Esophagus (tissue), 2 donors: ENCODE measurements at regions not wholly inside any gene's neighbourhood (a gene's known extent, or its start where the extent isn't known, plus 50 kb on each side); places are given as distances from the start of the nearest gene placed in this dataset.

ENCODE experiments used
- H3K27ac ChIP-seq, 2 donors: one replicate each; pipeline ENCODE4 v1.5.1; 2013; ENCODE audit warnings: low read depth in 2 of 2, mild to moderate bottlenecking in 2 of 2, inconsistent platforms in 1 of 2, low read length in 1 of 2, moderate library complexity in 1 of 2
- H3K27me3 ChIP-seq, 2 donors: one replicate each; pipeline ENCODE4 v1.6.1; 2013; ENCODE audit warnings: low read length in 2 of 2, control low read depth in 1 of 2, mild to moderate bottlenecking in 1 of 2; ENCODE audit not compliant: insufficient read depth in 2 of 2, control insufficient read depth in 1 of 2
- H3K36me3 ChIP-seq, 2 donors: one replicate each; pipeline ENCODE4 v1.6.1; 2013; ENCODE audit warnings: low read length in 1 of 2; ENCODE audit not compliant: control insufficient read depth in 2 of 2, insufficient read depth in 2 of 2
- H3K4me1 ChIP-seq, 2 donors: one replicate each; pipeline ENCODE4 v1.6.1; 2013; ENCODE audit warnings: low read length in 1 of 2; ENCODE audit not compliant: control insufficient read depth in 2 of 2, insufficient read depth in 2 of 2
- H3K4me3 ChIP-seq, 2 donors: one replicate each; pipeline ENCODE4 v1.5.1; 2013; ENCODE audit warnings: low read length in 2 of 2, mild to moderate bottlenecking in 2 of 2, low read depth in 1 of 2, moderate library complexity in 1 of 2
- H3K9me3 ChIP-seq, 2 donors: one replicate each; pipeline ENCODE4 v1.6.1; 2013; ENCODE audit warnings: mild to moderate bottlenecking in 2 of 2, low read depth in 1 of 2, low read length in 1 of 2, moderate library complexity in 1 of 2; ENCODE audit not compliant: control insufficient read depth in 2 of 2, insufficient read depth in 1 of 2
- WGBS, 2 donors: extraction: QIAGEN DNeasy Blood & Tissue Kit; methylation state at CpG; one replicate each; pipeline ENCODE4 v1.1.7; 2013; 5-methylcytosine and 5-hydroxymethylcytosine counted together
- donor health status: healthy with polysubstance abuse.
- donor health status: Bipolar disorder and iron deficiency.

DNA sequence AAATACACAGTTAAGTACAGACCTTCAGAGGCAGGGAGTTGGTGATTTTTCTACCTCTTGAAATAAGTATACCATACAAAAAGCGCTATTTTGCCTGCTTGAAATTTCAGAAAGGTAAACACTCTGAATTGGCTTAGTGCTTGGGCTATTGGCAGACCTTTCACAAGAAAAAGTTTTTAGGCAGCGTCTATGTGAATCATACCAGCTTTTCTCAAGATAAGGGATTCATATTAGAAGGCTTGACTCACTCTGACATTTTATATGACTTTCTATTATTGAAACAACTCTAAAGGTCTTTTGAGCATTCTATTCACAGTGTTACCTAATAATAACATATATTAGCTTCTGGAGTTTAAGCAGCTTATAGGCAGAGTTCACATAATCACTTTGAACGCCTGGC lies 286.4 kb upstream of the FAT1 start:
- no peak overlapping the region for H3K4me3 ChIP-seq

DNA sequence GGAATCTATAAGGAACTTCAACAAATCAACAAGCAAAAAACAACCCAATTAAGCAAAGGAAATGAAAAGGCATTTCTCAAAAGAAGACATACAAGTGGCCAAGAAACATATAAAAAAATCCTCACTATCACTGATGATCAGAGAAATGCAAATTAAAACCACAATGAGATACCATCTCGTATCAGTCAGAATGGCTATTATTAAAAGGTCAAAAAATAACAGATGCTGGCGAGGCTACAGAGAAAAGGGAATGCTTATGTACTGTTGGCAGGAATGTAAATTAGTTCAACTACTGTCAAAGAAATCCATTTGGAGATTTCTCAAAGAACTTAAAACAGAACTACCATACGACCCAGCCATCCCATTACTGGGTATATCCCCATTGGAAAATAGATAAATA lies 292.4 kb upstream of the FAT1 start:
- H3K4me1 ChIP-seq: no peaks in the 10 kb centered on the region
- no peak overlapping the region for H3K27ac ChIP-seq
- H3K36me3 ChIP-seq: no peaks in the 10 kb centered on the region
- no peaks in the 10 kb centered on the region for H3K9me3 ChIP-seq
- no peak overlapping the region for H3K4me3 ChIP-seq
- H3K27me3 ChIP-seq: no peaks in the 10 kb centered on the region
- 78 to 82% methylated on average over 3 of the region's 3 CpGs for WGBS, 2 donors

More for the DNA sequence above, 286.4 kb upstream of the FAT1 start:
- 47 to 60% methylated on average over 3 of the region's 3 CpGs for WGBS, 2 donors
- H3K36me3 ChIP-seq: no peaks in the 10 kb centered on the region
- no peak overlapping the region for H3K27ac ChIP-seq
- H3K4me1 ChIP-seq: no peaks in the 10 kb centered on the region
- no peaks in the 10 kb centered on the region for H3K9me3 ChIP-seq
- H3K27me3 ChIP-seq: no peaks in the 10 kb centered on the region

DNA sequence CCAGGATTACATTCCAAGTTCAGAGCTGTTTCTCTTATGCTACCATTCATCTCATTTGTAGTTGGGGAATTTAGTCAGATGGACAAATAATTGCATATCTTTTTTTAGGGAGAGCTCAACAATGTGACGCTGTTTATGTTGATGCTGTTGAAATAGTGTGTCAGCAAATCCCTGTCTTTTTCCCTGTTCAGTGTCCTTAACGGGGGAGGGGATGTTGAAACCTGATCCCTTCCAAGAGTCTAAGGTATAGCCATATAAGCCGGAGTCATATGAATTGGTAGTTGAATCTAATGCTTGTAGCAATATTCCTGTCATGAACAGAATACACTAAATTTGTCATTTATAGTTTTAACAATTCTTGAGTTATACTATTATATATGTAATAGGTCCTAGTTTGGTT lies 293.5 kb upstream of the FAT1 start:
- Histone ChIP-seq H3K9me3 (no peaks in the 10 kb centered on the region), H3K4me1 (no peaks in the 10 kb centered on the region), H3K27ac (no peak overlapping the region), H3K27me3 (no peaks in the 10 kb centered on the region), H3K4me3 (no peak overlapping the region), H3K36me3 (no peaks in the 10 kb centered on the region)
- 58 to 63% methylated on average over 3 of the region's 3 CpGs for WGBS, 2 donors

DNA sequence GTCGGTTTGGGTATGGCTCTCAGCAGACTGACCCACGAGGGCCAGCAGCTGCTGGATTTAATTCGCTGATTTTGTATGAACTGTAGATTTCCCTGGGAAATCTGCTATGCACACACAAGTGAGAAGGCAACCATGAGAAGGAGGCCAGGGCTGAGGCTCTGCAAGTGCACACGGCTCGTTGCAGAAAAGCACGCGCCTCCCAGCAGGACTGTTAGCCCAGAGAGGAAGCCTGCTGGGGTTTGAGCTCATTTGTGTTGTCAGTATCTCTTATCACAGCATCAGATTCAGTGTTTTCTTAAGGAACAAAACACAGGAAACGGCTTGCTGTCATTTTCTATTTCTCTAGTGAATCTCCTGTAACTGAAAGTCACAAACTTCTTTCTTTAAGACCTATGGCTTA lies 296.2 kb upstream of the FAT1 start:
- Histone ChIP-seq H3K4me3 (no peak overlapping the region), H3K27ac (no peak overlapping the region), H3K36me3 (no peaks in the 10 kb centered on the region), H3K4me1 (no peaks in the 10 kb centered on the region), H3K9me3 (no peaks in the 10 kb centered on the region), H3K27me3 (no peaks in the 10 kb centered on the region)
- WGBS, 2 donors: 81 to 84% methylated on average over 8 of the region's 8 CpGs

DNA sequence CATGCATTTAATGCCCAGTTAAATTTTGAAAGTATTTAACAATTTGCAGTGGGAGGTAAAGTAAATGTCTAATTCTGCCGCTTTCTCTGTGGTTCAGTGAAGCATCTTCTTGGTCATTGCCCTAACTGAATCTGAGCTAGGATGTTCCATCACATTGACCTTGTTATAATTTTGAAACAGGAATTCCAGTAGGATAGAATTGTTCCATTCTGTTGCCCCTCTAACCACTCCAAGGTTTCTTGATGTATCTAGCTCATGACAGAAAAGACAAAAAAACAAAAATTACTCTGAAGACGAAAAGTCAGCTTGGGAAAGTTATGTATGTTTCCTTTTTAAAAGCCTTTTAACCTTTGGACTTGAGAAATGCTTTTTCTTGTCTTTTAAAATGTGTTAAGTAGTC lies 297.0 kb upstream of the FAT1 start:
- no peaks in the 10 kb centered on the region for H3K9me3 ChIP-seq
- H3K4me3 ChIP-seq: no peak overlapping the region
- no peaks in the 10 kb centered on the region for H3K36me3 ChIP-seq
- H3K27ac ChIP-seq: no peak overlapping the region
- H3K4me1 ChIP-seq: no peaks in the 10 kb centered on the region
- 93 to 95% methylated on average over 2 of the region's 2 CpGs for WGBS, 2 donors
- no peaks in the 10 kb centered on the region for H3K27me3 ChIP-seq

DNA sequence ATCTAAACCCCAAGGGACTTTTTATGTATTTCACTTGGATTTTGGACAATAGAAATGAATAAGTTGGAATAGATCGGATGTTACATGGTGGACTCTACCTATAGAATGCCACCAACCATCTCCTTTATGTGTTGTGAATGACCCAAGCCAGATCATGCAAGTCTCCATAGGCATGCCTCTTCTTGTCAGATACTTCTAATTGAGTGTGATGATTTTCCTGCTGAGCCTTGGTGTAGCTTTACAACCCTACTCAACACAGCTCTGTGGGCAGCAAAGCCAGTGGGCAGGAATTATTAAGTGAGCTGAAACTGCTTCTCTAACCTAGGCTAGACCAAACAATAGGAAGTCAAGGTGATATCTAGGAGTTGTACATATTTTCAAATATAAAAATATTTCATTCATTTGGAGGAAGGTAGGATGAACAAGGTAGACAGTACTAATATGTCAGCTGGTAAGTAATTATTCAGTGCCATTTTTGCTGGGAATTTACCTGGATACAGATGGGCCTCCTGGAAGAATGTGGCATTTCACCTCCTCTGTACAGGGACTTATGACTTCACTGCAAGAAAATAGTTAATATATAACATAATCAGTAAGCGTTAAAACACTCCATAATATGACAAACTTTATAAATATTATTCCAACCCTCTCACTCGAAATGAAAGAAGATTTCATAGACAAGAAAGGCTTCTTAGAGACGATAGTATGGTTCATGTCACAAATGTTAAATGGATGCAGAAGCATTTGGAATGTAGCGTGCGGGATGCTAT lies 298.0 kb upstream of the FAT1 start:
- Histone ChIP-seq H3K36me3 (no peaks in the 10 kb centered on the region), H3K27ac (no peak overlapping the region), H3K4me3 (no peak overlapping the region), H3K9me3 (no peaks in the 10 kb centered on the region), H3K4me1 (no peaks in the 10 kb centered on the region), H3K27me3 (no peaks in the 10 kb centered on the region)
- WGBS, 2 donors: 84 to 85% methylated on average over 6 of the region's 6 CpGs

DNA sequence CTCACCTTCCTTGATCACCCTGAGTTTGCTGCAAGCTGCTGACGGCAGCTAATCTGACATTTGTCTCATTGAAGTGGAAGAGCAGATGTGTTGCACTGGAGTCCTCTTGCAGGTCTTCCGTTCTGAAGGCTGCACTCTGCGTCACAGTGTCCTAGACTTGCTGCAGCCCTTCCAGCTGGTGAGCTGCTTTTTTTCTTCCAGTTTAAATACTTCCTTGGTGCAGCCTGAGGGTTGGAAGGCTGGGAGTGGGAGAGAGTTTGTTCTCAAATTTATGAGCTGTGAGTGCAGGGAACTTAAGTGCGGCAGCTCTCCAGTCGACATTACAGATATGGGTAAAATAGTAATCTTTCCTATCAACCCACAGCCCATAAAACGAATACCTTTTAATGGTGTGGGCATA lies 303.6 kb upstream of the FAT1 start:
- Histone ChIP-seq H3K9me3 (no peaks in the 10 kb centered on the region), H3K36me3 (no peaks in the 10 kb centered on the region), H3K4me3 (no peak overlapping the region), H3K27me3 (no peaks in the 10 kb centered on the region), H3K4me1 (no peaks in the 10 kb centered on the region), H3K27ac (no peak overlapping the region)
- 68% methylated on average over 6 of the region's 6 CpGs for WGBS, 2 donors

DNA sequence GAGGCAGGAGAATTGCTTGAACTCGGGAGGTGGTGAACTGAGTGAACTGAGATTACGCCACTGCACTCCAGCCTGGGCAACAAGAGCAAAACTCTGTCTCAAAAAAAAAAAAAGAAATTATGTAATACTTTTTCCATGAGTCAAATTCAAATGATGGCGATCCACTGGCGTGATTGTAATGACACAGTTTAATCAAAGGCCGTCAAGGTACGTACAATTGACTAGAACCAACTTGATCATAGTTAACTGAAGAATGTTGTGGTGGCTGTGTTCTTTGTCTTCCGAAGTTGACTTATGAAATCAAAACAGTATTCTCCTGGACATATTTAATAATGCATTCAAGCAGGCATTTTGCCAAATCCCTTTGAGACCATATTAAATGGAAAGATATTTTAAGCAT lies 318.6 kb upstream of the FAT1 start:
- no peaks in the 10 kb centered on the region for H3K9me3 ChIP-seq
- no peak overlapping the region for H3K4me3 ChIP-seq
- H3K27me3 ChIP-seq: no peaks in the 10 kb centered on the region
- no peaks in the 10 kb centered on the region for H3K4me1 ChIP-seq
- no peaks in the 10 kb centered on the region for H3K36me3 ChIP-seq
- WGBS, 2 donors: 76 to 81% methylated on average over 7 of the region's 7 CpGs
- H3K27ac ChIP-seq: no peak overlapping the region

DNA sequence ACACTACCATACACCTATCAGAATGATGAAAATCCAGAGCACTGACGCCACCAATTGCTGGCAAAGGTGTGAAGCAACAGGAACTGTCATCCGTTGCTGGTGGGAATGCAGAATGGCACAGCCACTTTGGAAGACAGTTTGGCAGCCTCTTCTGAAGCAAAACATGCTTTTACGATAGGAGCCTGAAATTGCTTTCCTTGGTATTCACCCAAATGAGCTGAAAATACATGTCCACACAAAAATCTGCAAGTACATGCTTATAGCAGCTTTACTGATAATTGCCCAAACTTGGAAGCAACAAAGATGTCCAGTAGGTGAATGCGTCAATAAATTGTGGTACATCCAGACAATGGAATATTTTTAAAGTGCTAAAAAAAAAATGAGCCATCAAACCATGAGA lies 322.8 kb upstream of the FAT1 start:
- no peak overlapping the region for H3K27ac ChIP-seq
- no peaks in the 10 kb centered on the region for H3K36me3 ChIP-seq
- no peaks in the 10 kb centered on the region for H3K27me3 ChIP-seq
- no peaks in the 10 kb centered on the region for H3K9me3 ChIP-seq
- H3K4me1 ChIP-seq: no peaks in the 10 kb centered on the region
- WGBS, 2 donors: 52 to 61% methylated on average over 4 of the region's 4 CpGs
- no peak overlapping the region for H3K4me3 ChIP-seq

DNA sequence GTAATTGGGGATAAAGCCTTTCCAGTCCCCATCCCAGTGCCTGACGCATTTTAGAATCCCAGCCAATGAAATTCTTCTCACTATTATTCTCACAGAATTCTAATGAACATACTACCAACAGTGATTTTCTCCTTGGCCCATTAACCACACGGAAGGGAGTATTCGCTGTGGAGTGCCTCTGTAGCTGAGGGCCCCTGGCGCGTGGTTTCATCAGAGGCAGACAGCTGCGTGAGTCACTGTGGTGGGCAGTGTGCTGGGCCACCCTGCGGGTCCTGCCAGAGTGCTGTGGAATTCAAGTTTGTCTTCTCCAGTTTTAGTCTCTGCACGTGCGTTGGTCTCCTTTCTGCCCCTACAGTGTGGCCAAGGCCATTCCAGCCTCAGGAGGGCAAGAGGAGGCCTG lies 335.4 kb upstream of the FAT1 start:
- WGBS, 2 donors: 92 to 93% methylated on average over 9 of the region's 9 CpGs
- H3K9me3 ChIP-seq: no peaks in the 10 kb centered on the region
- no peaks in the 10 kb centered on the region for H3K36me3 ChIP-seq

More for the DNA sequence above, 335.4 kb upstream of the FAT1 start:
- no peak overlapping the region for H3K27ac ChIP-seq
- no peaks in the 10 kb centered on the region for H3K27me3 ChIP-seq
- peaks cover 0 to 2% of the 10 kb centered on the region in 2 donors for H3K4me1 ChIP-seq
- H3K4me3 ChIP-seq: no peak overlapping the region
